ENCODE measurements at regions not wholly inside any gene's neighbourhood (a gene's known extent, or its start where the extent isn't known, plus 50 kb on each side); places are given as distances from the start of the nearest gene placed in this dataset.

- no peaks in the 10 kb centered on the region for H3K27me3 ChIP-seq
- no peaks in the 10 kb centered on the region for H3K36me3 ChIP-seq
- peaks cover 0 to 52% (median 19%) of the 10 kb centered on the region in 4 donors for H3K4me1 ChIP-seq
- H3K9me3 ChIP-seq = no peaks in the 10 kb centered on the region
- intact Hi-C loops (cut with DNase I; ENCODE audit: low total_unique reads) = no loop called here
- no peak for TF ChIP-seq CTCF (IDR thresholded peaks at IDR 0.05)
- H3K4me3 ChIP-seq = no peak overlapping the region
- H3K27ac ChIP-seq = peak overlapping the region; percentile 22 to 60
- DNase-seq = no peak
These were observed 282.5 kb upstream of the KLF6 start for GRCh38 chr10:4067531-4067930.

GRCh38 chr10:4066581-4067390, 281.8 kb upstream of the KLF6 start:
- no peak for DNase-seq
- Histone ChIP-seq H3K9me3 (no peaks in the 10 kb centered on the region), H3K27me3 (no peaks in the 10 kb centered on the region), H3K4me1 (peaks cover 0 to 57% (median 24%) of the 10 kb centered on the region in 4 donors), H3K27ac (peak overlapping the region in 1 of 2 donors; percentile 60), H3K4me3 (no peak overlapping the region), H3K36me3 (no peaks in the 10 kb centered on the region)
- TF ChIP-seq CTCF (IDR thresholded peaks at IDR 0.05) = no peak
- intact Hi-C loops (cut with DNase I; ENCODE audit: low total_unique reads) = no loop called here

- intact Hi-C loops (cut with DNase I; ENCODE audit: low total_unique reads) = no loop called here
These were observed 279.5 kb upstream of the KLF6 start for GRCh38 chr10:4064489-4064888.

GRCh38 chr10:4063717-4064116, 278.7 kb upstream of the KLF6 start:
- Histone ChIP-seq H3K27me3 (no peaks in the 10 kb centered on the region), H3K27ac (peak overlapping the region; percentile 77 to 87), H3K36me3 (no peaks in the 10 kb centered on the region), H3K4me3 (no peak overlapping the region), H3K9me3 (no peaks in the 10 kb centered on the region), H3K4me1 (peaks cover 0 to 62% (median 36%) of the 10 kb centered on the region in 4 donors)
- DNase-seq = no peak
- intact Hi-C loops (cut with DNase I; ENCODE audit: low total_unique reads) = no loop called here
- no peak for TF ChIP-seq CTCF (IDR thresholded peaks at IDR 0.05)

More at GRCh38 chr10:4064489-4064888, 279.5 kb upstream of the KLF6 start:
- H3K27ac ChIP-seq = no peak overlapping the region
- DNase-seq = no peak
- H3K27me3 ChIP-seq = no peaks in the 10 kb centered on the region
- H3K4me1 ChIP-seq = peaks cover 0 to 62% (median 37%) of the 10 kb centered on the region in 4 donors
- H3K4me3 ChIP-seq = no peak overlapping the region
- no peaks in the 10 kb centered on the region for H3K36me3 ChIP-seq
- TF ChIP-seq CTCF (IDR thresholded peaks at IDR 0.05) = no peak
- H3K9me3 ChIP-seq = no peaks in the 10 kb centered on the region

GRCh38 chr10:4062751-4063150, 277.7 kb upstream of the KLF6 start:
- Histone ChIP-seq H3K9me3 (no peaks in the 10 kb centered on the region), H3K36me3 (no peaks in the 10 kb centered on the region), H3K4me1 (peaks cover 0 to 63% (median 42%) of the 10 kb centered on the region in 4 donors), H3K27ac (peak overlapping the region; percentile 77 to 87), H3K4me3 (no peak overlapping the region), H3K27me3 (no peaks in the 10 kb centered on the region)
- TF ChIP-seq CTCF (IDR thresholded peaks at IDR 0.05) = no peak
- DNase-seq = no peak
- intact Hi-C loops (cut with DNase I; ENCODE audit: low total_unique reads) = no loop called here
